ENCODE measurements at regions not wholly inside any gene's neighbourhood (a gene's known extent, or its start where the extent isn't known, plus 50 kb on each side); places are given as distances from the start of the nearest gene placed in this dataset.

DNA sequence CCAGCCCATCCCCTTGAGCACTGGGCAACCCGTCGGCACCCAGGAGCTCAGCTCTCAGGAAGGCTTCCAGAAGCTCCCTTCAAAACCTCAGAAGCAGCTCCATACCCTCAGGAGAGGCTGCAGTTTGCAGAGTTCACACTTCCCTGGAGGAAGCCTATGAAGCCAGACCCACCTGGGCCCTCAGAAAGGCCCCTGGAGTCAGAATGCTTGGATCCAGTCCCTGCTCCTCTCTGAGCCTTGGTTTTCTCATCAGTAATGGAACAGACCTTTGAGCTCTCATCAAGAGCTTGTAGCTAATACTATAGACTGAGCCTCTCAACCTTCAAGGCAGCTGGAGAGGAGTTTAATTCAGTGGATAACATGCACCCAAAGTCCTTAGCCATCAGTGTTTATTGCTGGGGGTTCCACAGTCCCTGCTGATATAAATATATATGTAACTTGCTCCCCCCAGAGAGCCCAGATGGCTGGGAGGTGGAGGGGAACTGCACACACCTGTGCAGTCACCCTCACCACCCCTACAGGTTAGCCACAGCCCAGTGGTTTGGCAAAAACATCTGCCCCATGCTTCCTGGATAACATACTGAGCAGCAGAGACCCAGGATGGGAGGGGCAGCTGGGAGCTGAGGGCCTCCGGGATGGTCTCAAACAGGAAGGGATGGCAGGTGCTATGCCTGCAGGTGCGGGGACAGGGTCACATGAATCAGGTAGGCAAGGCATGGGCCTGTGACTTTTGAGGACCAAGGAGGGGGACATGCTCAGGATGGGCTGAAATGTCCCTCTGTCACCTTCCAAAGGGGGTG, 120.1 kb downstream of the SNX5 start (continued):
- TF ChIP-seq, protein P1, sequence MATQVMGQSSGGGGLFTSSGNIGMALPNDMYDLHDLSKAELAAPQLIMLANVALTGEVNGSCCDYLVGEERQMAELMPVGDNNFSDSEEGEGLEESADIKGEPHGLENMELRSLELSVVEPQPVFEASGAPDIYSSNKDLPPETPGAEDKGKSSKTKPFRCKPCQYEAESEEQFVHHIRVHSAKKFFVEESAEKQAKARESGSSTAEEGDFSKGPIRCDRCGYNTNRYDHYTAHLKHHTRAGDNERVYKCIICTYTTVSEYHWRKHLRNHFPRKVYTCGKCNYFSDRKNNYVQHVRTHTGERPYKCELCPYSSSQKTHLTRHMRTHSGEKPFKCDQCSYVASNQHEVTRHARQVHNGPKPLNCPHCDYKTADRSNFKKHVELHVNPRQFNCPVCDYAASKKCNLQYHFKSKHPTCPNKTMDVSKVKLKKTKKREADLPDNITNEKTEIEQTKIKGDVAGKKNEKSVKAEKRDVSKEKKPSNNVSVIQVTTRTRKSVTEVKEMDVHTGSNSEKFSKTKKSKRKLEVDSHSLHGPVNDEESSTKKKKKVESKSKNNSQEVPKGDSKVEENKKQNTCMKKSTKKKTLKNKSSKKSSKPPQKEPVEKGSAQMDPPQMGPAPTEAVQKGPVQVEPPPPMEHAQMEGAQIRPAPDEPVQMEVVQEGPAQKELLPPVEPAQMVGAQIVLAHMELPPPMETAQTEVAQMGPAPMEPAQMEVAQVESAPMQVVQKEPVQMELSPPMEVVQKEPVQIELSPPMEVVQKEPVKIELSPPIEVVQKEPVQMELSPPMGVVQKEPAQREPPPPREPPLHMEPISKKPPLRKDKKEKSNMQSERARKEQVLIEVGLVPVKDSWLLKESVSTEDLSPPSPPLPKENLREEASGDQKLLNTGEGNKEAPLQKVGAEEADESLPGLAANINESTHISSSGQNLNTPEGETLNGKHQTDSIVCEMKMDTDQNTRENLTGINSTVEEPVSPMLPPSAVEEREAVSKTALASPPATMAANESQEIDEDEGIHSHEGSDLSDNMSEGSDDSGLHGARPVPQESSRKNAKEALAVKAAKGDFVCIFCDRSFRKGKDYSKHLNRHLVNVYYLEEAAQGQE (IDR thresholded peaks at IDR 0.05; ENCODE audit: borderline replicate concordance in 1 of 2, low read depth in 1 of 2, low read length in 2 of 2), result no peak
- TF ChIP-seq, protein P2, sequence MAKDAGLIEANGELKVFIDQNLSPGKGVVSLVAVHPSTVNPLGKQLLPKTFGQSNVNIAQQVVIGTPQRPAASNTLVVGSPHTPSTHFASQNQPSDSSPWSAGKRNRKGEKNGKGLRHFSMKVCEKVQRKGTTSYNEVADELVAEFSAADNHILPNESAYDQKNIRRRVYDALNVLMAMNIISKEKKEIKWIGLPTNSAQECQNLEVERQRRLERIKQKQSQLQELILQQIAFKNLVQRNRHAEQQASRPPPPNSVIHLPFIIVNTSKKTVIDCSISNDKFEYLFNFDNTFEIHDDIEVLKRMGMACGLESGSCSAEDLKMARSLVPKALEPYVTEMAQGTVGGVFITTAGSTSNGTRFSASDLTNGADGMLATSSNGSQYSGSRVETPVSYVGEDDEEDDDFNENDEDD (CRISPR knock-in tag; IDR thresholded peaks at IDR 0.05; ENCODE audit: borderline replicate concordance), result 0 out of 2 replicates have a peak, but pooled peaks have one; percentile 11
- TF ChIP-seq, protein P3, sequence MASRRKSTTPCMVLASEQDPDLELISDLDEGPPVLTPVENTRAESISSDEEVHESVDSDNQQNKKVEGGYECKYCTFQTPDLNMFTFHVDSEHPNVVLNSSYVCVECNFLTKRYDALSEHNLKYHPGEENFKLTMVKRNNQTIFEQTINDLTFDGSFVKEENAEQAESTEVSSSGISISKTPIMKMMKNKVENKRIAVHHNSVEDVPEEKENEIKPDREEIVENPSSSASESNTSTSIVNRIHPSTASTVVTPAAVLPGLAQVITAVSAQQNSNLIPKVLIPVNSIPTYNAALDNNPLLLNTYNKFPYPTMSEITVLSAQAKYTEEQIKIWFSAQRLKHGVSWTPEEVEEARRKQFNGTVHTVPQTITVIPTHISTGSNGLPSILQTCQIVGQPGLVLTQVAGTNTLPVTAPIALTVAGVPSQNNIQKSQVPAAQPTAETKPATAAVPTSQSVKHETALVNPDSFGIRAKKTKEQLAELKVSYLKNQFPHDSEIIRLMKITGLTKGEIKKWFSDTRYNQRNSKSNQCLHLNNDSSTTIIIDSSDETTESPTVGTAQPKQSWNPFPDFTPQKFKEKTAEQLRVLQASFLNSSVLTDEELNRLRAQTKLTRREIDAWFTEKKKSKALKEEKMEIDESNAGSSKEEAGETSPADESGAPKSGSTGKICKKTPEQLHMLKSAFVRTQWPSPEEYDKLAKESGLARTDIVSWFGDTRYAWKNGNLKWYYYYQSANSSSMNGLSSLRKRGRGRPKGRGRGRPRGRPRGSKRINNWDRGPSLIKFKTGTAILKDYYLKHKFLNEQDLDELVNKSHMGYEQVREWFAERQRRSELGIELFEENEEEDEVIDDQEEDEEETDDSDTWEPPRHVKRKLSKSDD (CRISPR knock-in tag; IDR thresholded peaks at IDR 0.05; ENCODE audit: low read depth), result no peak
- TF ChIP-seq ZNF549 (CRISPR knock-in tag; IDR thresholded peaks at IDR 0.05) (no peak), ARNTL (CRISPR knock-in tag; IDR thresholded peaks at IDR 0.05) (no peak), NCOA2 (CRISPR knock-in tag; IDR thresholded peaks at IDR 0.05) (0 out of 2 replicates have a peak, but pooled peaks have one; percentile 9), HES4 (CRISPR knock-in tag; IDR thresholded peaks at IDR 0.05; ENCODE audit: borderline replicate concordance) (no peak), RXRA (CRISPR knock-in tag; IDR thresholded peaks at IDR 0.05) (no peak), ZNF17 (CRISPR knock-in tag; IDR thresholded peaks at IDR 0.05) (no peak), ZSCAN25 (CRISPR knock-in tag; IDR thresholded peaks at IDR 0.05) (0 out of 2 replicates have a peak, but pooled peaks have one; percentile 20), SAFB2 (CRISPR knock-in tag; IDR thresholded peaks at IDR 0.05; ENCODE audit: borderline replicate concordance, low read depth) (0 out of 2 replicates have a peak, but pooled peaks have one; percentile 35), RBM39 (IDR thresholded peaks at IDR 0.05; ENCODE audit: low read depth, low read length, poor library complexity, severe bottlenecking) (no peak), FOXM1 (CRISPR knock-in tag; IDR thresholded peaks at IDR 0.05) (no peak), ZNF672 (CRISPR knock-in tag; IDR thresholded peaks at IDR 0.05) (no peak), REXO4 (CRISPR knock-in tag; IDR thresholded peaks at IDR 0.05; ENCODE audit: borderline replicate concordance) (no peak), ZNF841 (CRISPR knock-in tag; IDR thresholded peaks at IDR 0.05; ENCODE audit: borderline replicate concordance) (no peak), ZNF577 (CRISPR knock-in tag; IDR thresholded peaks at IDR 0.05; ENCODE audit: borderline replicate concordance, low read depth) (no peak)
- TF ChIP-seq, protein P4, sequence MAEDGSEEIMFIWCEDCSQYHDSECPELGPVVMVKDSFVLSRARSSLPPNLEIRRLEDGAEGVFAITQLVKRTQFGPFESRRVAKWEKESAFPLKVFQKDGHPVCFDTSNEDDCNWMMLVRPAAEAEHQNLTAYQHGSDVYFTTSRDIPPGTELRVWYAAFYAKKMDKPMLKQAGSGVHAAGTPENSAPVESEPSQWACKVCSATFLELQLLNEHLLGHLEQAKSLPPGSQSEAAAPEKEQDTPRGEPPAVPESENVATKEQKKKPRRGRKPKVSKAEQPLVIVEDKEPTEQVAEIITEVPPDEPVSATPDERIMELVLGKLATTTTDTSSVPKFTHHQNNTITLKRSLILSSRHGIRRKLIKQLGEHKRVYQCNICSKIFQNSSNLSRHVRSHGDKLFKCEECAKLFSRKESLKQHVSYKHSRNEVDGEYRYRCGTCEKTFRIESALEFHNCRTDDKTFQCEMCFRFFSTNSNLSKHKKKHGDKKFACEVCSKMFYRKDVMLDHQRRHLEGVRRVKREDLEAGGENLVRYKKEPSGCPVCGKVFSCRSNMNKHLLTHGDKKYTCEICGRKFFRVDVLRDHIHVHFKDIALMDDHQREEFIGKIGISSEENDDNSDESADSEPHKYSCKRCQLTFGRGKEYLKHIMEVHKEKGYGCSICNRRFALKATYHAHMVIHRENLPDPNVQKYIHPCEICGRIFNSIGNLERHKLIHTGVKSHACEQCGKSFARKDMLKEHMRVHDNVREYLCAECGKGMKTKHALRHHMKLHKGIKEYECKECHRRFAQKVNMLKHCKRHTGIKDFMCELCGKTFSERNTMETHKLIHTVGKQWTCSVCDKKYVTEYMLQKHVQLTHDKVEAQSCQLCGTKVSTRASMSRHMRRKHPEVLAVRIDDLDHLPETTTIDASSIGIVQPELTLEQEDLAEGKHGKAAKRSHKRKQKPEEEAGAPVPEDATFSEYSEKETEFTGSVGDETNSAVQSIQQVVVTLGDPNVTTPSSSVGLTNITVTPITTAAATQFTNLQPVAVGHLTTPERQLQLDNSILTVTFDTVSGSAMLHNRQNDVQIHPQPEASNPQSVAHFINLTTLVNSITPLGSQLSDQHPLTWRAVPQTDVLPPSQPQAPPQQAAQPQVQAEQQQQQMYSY (CRISPR knock-in tag; IDR thresholded peaks at IDR 0.05), result no peak

Data from HepG2 (cell line).